Umbilical cord (tissue), 1 donor: ENCODE measurements at regions not wholly inside any gene's neighbourhood (a gene's known extent, or its start where the extent isn't known, plus 50 kb on each side); places are given as distances from the start of the nearest gene placed in this dataset.
"Not testable (repeated sequence)": the region's sequence is repeated elsewhere in the genome, so short reads cannot be mapped to it uniquely, and the experiment has no call there.

Source experiments
- DNase-seq: peaks from one replicate; pipeline ENCODE4 v3.0.0-alpha.2; 2015; ENCODE audit warnings: low spot score

DNA sequence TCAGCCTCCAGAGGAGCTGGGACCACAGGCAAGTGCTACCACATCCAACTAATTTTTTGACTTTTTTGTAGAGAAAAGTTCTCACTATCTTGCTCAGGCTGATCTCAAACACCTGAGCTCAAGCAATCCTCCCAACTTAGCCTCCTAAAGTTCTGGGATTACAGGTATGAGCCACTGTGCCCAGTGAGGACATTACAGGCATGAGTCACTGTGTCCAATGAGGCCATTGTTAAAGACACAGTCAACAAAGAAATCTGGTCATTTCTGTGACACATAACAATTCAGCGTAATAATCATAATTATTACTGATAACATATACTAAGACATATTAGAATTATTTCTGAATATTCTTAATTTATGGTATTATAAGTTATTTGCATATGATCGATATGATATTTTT lies 463.4 kb upstream of the NDN start:
- DNase-seq, result no peak

DNA sequence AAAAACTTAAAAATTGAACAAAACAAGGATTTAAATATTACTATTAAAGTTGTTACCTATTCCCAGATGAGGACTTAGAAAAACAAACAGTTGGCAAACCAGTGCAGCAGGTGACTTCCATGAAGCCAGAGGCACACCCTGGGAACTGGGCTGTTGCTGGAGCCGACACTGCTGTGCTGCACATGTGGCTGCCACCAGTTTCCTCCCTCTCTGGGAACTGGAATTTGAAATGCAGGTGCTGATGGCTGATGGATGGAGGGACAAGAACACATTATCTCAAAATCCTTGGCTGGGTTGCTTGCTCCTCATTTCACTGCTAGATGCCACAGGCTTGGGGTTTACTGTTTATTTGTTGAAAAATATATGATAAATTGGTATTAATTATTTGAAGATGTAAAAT lies 471.2 kb upstream of the NDN start:
- DNase-seq, result not testable (repeated sequence)

DNA sequence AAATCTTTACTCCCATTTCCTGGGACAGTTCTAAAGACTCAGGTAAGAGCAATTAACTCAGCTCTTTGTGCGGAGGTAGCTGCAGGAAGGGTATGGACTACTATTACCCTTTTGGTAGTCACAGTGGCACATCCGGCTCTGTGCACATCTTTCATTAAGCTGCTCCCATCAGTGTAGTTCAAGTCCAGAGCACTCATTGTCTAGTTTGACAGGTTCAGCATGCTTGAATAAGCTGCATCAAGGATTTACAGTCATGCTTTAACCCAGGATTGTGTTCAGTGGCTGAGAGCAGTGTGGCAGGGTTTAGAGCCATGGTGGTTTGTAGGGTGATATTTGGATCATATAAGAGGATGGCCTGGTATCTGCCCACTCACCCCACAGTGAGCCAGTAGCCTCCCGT lies 478.4 kb upstream of the NDN start:
- DNase-seq, result not testable (repeated sequence)

DNA sequence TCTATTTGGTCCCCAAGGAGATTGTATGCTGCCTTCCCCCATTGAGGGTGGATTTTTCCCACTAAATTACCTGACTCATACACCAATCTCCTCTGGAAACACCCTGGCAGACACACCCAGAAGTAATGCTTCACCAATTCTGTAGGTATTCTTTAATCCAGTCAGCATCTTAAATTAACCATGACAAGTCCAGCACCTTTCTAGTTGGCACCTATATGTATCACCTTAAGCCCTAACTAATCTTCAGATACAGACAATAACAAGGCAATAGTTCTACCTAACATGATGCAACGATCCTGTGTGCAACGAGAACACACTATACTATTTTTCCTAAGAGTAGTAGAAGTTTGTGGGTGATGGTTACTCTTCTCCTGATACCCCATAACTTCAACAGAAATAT lies 473.3 kb upstream of the NPAP1 start:
- not testable (repeated sequence) for DNase-seq

DNA sequence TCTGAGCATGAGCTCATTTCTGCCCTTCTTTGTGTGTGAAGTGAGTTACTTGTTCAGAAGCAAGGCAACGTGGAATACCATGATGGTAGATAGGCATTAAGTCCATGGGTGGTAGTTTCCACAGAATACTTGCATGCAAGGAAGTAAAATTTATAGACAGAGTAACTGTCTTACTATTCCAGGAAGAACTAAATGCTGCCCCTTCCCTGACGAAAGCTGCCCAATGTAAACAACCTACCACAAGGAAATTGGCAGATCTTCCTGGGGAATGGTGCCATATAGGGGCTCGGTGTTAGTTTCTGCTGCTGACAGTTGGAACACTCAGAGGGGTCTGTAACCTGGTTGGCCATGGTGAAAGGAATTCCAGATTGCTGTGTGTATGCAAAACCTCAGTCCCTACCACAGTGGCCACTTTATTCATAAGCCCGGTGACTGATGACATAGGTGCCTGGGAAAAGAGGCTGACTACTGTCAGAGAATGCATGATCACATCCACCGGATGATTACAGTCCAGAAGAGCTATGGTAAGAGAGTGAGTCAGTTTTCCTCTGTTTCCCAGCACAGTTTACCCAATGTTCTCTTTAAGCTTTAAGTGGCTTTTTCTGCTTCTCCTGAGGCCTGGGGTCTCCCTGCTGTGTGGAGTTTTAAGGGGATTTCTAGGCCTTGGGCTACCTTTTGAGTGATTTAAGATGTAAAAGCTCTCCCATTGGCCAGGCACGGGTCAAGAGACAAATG lies 463.7 kb upstream of the NPAP1 start:
- DNase-seq, result not testable (repeated sequence)

DNA sequence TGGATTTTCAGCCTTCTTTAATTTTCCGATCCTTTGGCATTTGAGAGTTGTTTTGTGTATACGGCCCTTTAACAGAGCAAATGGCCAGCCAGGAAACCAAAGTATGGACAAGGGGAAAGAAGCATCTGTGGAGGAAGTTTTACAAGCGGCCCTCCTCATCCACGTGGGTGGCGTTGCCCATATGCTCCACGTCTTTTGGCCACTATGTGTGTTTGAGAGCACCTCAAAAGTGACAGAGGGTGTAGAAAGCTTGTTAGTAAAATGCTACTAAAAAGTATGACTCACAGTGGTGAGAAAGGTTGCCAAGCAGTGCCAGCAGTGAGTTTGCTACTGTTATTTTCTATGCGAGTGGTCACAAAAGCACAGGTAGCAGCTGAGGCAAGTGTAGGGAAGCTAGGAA lies 451.8 kb upstream of the NPAP1 start:
- no peak for DNase-seq

DNA sequence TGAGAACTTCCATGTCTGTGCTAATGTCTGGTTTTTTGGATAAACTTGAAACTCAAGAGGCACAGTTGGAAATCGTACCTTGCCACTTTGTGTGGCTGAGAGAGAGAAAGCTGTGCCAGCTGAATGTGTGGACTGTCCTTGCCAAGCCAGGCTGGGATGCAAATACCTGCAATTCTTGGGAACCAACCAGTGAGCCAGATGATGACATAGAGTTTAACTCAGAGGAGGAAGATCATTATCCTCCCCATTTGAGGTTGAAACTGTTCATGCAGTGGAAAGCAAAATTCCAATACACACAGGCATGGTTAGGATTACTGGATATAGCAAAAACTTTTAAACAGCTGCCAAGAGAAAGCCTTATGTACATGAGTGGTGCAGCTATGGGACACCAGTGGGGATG lies 451.4 kb upstream of the NPAP1 start:
- DNase-seq, result peak; percentile 1

DNA sequence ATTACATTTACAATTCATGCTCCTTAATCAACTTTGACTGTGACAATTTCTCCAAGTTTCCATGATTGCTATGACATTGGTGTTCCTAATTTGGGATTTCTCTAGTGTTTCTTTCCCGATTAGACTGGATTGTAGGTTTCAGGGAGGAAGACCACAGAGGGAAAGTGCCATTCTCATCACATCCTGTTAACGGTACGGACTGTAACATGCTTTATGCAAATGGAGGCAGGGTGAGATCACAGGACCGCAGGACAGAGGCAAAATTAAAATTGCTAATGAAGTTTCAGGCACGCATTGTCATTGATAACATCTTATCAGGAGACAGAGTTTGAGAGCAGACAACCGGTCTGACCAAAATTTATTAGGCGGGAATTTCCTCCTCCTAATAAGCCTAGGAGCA lies 446.7 kb upstream of the NPAP1 start:
- DNase-seq, result not testable (repeated sequence)

DNA sequence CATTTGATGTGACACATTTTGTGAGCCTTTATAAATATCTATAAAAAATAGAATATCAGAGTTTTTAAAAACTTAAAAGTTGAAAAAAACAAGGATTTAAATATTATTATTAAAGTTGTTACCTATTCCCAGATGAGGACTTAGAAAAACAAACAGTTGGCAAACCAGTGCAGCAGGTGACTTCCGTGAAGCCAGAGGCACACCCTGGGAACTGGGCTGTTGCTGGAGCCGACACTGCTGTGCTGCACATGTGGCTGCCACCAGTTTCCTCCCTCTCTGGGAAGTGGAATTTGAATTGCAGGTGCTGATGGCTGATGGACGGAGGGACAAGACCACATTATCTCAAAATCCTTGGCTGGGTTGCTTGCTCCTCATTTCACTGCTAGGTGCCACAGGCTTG lies 442.4 kb upstream of the NPAP1 start:
- DNase-seq, result not testable (repeated sequence)

DNA sequence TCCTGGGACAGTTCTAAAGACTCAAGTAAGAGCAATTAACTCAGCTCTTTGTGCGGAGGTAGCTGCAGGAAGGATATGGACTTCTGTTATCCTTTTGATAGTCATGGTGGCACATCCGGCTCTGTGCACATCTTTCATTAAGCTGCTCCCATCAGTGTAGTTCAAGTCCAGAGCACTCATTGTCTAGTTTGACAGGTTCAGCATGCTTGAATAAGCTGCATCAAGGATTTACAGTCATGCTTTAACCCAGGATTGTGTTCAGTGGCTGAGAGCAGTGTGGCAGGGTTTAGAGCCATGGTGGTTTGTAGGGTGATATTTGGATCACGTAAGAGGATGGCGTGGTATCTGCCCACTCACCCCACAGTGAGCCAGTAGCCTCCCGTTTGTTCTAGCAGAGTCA lies 435.0 kb upstream of the NPAP1 start:
- not testable (repeated sequence) for DNase-seq

DNA sequence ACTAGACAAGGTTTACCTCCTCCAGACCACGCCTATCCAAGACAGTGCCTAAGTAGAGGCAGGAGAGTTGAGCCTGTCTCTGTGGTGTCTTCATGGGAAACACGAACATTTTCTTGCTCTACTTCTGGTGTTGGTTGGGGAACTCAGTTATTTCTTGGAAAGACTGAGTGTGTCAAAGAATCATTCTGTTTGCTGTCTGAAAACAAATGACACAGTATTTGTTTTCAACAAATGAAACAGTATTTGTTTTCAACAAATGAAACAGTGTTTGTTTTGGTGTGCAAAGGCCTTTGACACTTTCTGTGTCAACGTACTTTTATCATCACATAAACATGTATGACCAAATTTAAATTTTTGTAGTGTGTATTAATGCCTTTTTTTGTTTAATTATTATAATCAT lies 416.5 kb upstream of the NPAP1 start:
- not testable (repeated sequence) for DNase-seq

DNA sequence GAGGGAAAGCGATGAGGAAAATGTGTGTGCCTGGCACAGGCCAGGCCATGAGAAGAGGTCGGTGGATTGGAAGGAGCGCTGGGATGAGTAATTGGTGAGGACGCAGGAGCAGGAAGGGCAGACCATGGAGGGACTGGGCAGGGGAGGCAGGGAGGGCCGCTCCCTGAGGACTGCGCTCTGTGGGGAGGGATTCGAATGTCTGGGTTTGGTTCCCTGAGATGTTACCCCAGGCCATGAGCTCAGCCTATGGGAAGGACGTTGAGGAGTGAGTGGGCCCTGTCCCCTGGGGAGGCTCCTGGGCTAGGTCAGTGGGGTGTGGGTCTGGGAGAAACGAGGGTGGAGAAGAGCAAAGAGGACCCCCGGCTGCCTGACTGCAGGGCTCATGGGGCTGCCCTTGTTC lies 415.2 kb upstream of the NPAP1 start:
- DNase-seq, result not testable (repeated sequence)

DNA sequence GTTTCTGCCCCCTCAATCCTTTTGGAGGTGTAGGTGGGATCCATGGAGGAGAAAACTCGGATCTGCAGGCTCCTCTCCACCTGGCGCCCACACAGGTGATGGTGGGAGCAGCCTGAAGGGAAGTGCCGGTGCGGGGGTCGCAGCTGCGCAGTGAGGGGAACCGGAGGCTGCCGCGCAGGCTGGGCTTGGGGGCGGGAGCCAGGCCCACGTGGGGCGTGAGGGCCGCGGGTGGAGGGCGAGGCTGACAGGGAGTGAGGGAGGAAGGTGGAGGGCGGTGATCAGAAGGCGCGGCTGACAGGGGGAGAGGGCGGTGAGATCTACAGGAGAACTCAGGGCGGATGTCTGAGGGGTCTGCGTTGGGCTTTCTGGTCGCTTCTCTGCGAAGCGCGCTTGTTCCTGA lies 414.7 kb upstream of the NPAP1 start:
- DNase-seq, result not testable (repeated sequence)

DNA sequence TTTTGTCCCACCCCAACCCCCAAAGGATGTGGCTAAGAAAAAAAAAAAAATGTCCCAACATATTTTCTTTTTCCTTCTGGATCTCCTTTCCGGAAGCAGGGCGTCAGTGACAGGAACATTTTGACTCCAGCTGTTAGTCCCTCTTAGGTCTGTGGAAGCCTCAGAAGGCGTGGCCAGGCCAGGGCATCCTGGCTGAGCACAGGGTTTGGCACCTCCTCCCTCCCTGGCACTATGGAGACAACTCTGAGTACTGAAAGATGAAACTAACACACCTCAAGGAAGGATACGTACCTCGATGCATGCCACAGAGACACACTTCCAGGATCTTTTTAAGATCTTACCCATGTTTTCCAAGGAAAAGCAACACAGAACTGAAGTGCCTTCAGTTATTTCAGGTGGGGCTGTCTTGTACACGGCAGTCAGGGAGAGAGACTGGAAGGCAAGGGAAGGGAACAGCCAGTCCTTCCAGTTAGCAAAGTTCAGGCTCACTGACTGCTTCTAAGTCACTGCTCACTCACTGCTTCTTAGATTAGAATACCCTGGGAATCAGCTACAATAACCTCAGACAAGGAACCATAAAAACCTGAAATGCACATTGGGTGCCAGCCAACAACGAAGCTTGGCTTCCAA lies 406.9 kb upstream of the NPAP1 start:
- not testable (repeated sequence) for DNase-seq

DNA sequence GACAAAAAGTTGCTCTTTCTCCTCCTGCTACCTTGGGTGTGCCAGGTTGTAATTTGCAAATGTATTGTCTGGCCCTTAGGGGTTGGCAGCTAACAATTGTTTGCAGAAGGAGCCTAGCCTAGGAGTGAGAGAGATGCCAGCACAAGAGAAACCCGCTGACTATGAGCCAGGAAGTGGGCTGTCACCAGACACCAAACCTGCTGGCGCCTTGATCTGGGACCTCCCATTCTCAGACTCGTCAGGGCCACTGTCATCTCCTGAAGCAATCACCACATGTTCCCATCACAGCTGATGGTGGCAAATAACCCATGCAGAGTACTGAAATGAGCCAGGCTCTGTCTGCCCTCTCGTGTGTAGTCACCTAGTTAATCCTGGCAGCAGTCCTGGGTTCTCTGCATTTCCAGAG lies 406.4 kb upstream of the NPAP1 start:
- no peak for DNase-seq

DNA sequence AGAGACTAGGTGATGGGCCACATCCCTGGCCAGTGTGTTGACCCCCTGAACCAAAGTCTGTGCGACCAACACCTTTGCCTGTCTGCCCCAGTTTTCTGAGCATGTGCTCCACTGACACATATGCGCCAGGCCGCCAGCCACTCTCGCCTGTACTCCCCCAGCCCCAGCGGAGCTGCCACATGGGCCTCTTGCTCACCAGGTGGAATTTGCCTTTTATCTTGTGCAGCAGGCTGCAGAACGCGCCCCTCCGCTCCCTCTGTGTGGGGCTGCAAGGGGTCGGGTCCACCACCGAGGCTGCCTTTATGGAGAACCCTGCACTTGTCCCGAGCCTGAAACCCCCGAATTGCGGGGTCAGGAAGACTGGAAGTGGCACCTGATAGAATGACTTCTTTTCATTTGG lies 405.7 kb upstream of the NPAP1 start:
- DNase-seq, result no peak

DNA sequence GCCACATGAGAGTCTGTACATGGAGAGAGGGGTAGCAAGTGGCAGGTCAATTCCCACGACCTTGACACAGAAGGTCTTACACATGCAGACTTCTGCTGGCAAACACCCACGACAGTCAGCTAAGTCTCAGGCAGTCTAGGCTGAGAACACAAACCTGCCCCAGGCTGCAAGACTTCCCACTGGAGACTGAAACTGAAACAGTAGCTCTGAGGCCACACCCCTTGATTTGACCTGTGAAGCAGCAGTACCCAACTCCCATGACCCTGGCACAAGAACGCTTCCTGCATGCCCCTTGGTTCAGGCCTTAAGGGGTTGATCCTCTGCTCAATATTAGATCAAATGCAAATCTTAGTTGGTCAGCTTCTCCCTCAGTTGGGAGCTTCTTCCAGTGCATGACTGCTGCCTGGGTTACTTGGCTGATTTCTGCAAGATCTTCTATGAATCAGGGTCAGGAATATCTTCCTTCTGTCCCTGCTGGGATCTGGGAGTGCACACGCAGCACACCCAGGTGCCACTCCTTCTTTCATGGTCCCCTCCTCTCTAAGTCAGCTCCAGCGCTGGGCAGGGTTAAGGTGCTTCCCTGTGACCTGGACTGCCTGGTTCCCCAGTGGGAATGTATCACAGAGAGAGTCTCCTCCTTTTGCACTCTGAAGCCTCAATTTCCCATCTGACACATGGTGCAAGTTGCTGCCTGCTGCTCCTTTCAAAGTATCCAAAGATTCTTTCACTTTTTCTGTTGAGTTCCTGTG lies 403.9 kb upstream of the NPAP1 start:
- not testable (repeated sequence) for DNase-seq

DNA sequence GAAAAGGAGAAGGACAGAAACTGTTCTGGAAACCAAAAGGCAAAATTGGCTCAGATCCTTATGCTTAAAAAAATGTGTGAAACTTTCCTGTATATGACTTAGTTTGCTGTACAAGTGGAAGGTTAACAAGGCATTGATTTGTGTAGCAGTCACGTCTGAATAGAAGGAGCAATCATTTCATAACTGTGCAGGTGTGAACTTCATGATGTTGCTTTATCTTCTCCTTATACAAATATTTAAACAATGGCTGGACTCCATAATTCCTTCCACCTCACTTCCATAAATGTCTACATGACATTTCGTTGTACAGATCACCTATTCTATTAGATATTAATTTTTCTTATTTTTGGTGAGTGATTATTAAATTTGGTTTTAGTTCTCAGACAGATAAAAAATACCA lies 382.7 kb upstream of the NPAP1 start:
- DNase-seq, result no peak

DNA sequence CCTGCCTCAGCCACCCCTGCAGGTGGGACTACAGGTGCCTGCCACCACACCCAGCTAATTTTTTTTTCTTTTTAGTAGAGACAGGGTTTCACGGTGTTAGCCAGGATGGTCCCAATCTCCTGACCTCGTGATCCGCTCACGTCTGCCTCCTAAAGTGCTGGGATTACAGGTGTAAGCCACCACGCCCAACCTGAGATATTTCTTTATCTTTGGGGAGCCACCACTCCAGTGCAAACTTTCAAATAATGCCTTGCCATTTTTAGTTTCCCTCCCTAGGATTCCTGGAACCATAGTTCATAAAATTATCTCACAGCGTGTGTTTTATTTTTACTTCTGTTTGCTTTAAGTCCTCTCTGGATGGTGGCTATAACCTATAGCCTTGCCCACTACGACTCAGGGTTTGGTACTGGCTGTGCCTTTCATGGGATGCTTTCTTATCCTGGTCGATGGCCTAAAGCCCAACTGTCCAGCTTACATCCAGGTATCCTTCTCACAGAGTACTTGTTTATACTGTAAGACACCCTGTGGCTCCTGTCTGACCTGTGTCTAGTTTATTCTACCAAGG lies 374.7 kb upstream of the NPAP1 start:
- DNase-seq, result not testable (repeated sequence)

DNA sequence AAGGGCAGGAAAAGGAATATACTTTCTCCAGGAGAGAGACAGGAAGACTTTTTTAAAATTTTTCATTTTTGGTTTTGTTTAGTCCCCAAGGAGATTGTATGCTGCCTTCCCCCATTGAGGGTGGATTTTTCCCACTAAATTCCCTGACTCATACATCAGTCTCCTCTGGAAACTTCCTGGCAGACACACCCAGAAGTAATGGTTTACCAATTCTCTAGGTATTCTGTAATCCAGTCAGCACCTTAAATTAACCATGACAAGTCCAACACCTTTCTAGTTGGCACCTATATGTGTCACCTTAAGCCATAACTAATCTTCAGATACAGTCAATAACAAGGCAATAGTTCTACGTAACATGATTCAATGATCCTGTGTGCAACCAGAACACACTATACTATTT lies 373.6 kb upstream of the NPAP1 start:
- not testable (repeated sequence) for DNase-seq

DNA sequence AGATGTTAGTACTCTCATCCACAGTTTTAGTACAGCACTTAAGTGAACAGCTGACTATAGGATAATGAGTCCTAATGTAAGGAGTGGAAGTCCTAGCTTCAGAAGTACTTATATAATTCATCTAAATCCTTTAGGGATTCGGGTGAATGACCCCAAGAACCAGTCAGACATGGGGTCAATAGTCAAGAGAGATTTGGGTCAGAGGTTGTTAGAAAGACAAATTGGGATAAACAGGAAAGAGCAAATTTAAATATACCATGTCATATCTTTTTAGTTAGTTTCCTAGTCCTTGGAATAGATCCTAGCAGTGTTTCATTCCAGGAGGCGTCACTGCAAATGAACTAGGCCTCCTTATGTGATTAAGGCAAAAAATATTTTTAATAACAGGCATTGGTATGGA lies 370.8 kb upstream of the NPAP1 start:
- not testable (repeated sequence) for DNase-seq

DNA sequence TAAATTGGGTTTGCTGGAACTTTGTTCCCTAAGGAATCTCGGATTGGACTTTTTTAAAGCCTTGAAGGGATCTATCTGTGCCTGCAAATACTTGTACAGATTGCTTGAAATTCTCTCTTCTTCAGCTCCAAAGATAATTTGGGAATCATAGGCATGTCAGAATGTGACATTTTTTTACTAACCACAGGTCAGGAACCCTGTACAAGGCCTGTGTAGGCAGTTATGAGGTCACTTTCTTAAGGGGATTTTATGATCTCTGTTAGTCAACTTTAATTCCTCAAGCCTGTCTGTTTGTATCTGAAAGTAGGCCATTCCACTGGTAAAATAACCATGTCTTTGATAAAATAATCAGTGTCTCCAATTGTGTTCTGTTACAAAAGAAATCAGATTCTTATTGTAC lies 369.9 kb upstream of the NPAP1 start:
- not testable (repeated sequence) for DNase-seq
